ENCODE measurements at regions not wholly inside any gene's neighbourhood (a gene's known extent, or its start where the extent isn't known, plus 50 kb on each side); places are given as distances from the start of the nearest gene placed in this dataset.
"Not testable (repeated sequence)": the region's sequence is repeated elsewhere in the genome, so short reads cannot be mapped to it uniquely, and the experiment has no call there.

DNA sequence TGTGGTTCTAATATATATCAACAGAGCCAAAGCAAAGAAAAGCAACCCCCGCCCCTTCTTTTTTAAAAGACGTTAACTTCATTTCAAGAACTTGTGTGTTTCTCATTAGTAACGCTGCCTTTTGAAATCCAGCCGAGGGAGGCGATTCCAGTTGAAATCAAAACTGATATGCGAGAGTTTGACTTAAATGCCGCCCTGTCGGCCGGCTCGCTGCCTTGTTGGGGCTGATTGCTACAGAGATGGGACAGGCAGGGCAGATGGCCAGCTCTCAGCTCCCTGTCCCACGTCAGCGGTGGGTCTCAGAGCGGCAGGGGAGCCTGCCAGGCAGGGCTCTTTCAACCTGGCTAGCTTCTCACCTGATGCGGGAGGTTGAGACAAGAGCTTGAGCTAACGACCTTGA lies 51.9 kb upstream of the ALX4 start:
- Mint-ChIP-seq H3K36me3 (peaks cover 10 to 11% of the 10 kb centered on the region in 2 donors), H3K4me1 (no peaks in the 10 kb centered on the region), H3K9me3 (peaks cover 6 to 11% (median 8%) of the 10 kb centered on the region in 7 donors), H3K27me3 (peaks cover 26 to 60% (median 40%) of the 10 kb centered on the region in 3 donors), H3K27ac (no peak overlapping the region), H3K4me3 (no peak overlapping the region)
- ATAC-seq (ENCODE audit: low read depth in 2 of 2) (no peak), DNase-seq (no peak)

DNA sequence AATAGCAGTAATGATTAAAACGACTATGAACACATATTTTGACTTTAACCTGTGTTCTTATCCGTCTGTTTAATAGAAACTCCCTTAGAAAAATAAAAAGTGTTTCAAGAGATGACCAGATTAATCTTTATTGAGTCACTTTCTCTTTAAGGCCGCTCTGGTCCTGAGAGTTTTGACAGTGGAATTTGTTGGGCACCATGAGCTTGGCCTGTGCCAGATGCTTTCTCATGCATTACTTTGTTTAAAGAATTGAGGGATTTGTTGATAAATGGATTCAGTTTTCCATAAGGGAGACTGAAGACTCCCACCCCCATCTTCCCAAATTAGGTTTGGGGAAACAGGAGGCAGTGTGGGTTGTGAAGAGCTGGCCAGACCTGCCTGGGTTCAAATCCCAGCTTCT lies 53.2 kb upstream of the ALX4 start:
- ATAC-seq (ENCODE audit: low read depth in 2 of 2) (no peak), DNase-seq (no peak)
- Mint-ChIP-seq H3K4me3 (no peak overlapping the region), H3K4me1 (no peaks in the 10 kb centered on the region), H3K9me3 (peaks cover 6 to 11% (median 8%) of the 10 kb centered on the region in 7 donors), H3K27me3 (peaks cover 26 to 67% (median 41%) of the 10 kb centered on the region in 3 donors), H3K36me3 (peaks cover 10 to 11% of the 10 kb centered on the region in 2 donors), H3K27ac (peak overlapping the region in 1 of 6 donors; percentile 9)

GRCh38 chr11:44364596-44364995 lies 54.7 kb upstream of the ALX4 start:
- no peak for DNase-seq
- Mint-ChIP-seq H3K4me1 (no peaks in the 10 kb centered on the region), H3K36me3 (peaks cover 11 to 15% of the 10 kb centered on the region in 2 donors), H3K27ac (no peak overlapping the region), H3K9me3 (peaks cover 6 to 11% (median 8%) of the 10 kb centered on the region in 7 donors), H3K4me3 (no peak overlapping the region), H3K27me3 (peaks cover 20 to 67% (median 45%) of the 10 kb centered on the region in 3 donors)
- ATAC-seq (ENCODE audit: low read depth in 2 of 2), result no peak

- H3K27me3 Mint-ChIP-seq, result peaks cover 20 to 63% (median 49%) of the 10 kb centered on the region in 3 donors
- ATAC-seq (ENCODE audit: low read depth in 2 of 2) (no peak), DNase-seq (no peak)
- no peaks in the 10 kb centered on the region for H3K4me1 Mint-ChIP-seq
- peaks cover 11 to 15% of the 10 kb centered on the region in 2 donors for H3K36me3 Mint-ChIP-seq
- peak overlapping the region in 1 of 6 donors; percentile 27 for H3K27ac Mint-ChIP-seq
- H3K9me3 Mint-ChIP-seq, result peaks cover 6 to 11% (median 8%) of the 10 kb centered on the region in 7 donors
- no peak overlapping the region for H3K4me3 Mint-ChIP-seq
Observed at GRCh38 chr11:44365616-44366015, 55.7 kb upstream of the ALX4 start.

GRCh38 chr11:44366026-44366425 lies 56.1 kb upstream of the ALX4 start:
- Mint-ChIP-seq H3K4me1 (no peaks in the 10 kb centered on the region), H3K9me3 (peaks cover 6 to 11% (median 8%) of the 10 kb centered on the region in 7 donors), H3K27me3 (peaks cover 18 to 67% (median 49%) of the 10 kb centered on the region in 3 donors), H3K4me3 (no peak overlapping the region), H3K36me3 (peaks cover 11 to 15% of the 10 kb centered on the region in 2 donors), H3K27ac (no peak overlapping the region)
- DNase-seq (no peak), ATAC-seq (ENCODE audit: low read depth in 2 of 2) (no peak)

DNA sequence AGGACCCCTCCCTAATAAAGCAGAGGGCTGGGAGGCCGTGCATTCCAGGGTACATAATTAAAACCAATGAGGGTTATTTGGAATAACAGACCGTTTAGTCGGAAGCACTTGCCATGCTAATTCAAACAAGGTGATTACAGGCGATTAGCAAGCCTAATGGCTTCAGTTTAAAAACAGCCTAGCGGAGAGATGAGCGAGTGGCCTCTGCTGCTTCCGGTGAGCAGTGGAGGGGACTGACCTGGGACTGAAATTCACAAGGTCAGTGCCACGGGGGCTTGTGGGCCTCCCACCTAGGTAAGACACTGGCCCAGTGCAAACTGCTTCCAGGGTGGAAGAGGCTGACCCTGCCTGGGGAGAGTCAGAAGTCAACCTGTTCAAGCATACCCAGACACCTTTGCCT lies 56.8 kb upstream of the ALX4 start:
- no peak for ATAC-seq (ENCODE audit: low read depth in 2 of 2)
- no peak for DNase-seq
- no peak overlapping the region for H3K27ac Mint-ChIP-seq
- no peak overlapping the region for H3K4me3 Mint-ChIP-seq
- peaks cover 11 to 15% of the 10 kb centered on the region in 2 donors for H3K36me3 Mint-ChIP-seq
- H3K4me1 Mint-ChIP-seq, result no peaks in the 10 kb centered on the region
- H3K27me3 Mint-ChIP-seq, result peaks cover 12 to 69% (median 49%) of the 10 kb centered on the region in 3 donors
- peaks cover 6 to 11% (median 8%) of the 10 kb centered on the region in 7 donors for H3K9me3 Mint-ChIP-seq

DNA sequence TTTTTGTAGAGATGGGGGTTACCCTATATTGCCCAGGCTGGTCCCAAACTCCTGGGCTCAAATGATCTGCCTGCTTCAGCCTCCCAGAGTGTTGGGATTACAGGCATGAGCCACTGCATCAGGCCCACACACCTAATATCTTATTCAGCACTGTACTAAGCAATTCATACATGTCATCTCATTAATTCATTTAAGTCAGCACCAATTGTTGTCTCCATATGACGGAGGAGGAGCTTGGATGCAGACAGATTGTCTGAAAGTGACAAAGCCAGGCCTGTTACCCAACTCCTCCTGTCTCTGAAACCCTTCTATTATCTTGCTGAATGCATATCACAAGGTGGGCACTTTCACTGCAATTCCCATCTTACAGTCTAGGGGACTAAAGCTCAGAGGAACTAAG lies 57.5 kb upstream of the ALX4 start:
- H3K9me3 Mint-ChIP-seq, result peaks cover 6 to 11% (median 8%) of the 10 kb centered on the region in 7 donors
- peaks cover 7 to 65% (median 45%) of the 10 kb centered on the region in 3 donors for H3K27me3 Mint-ChIP-seq
- H3K4me3 Mint-ChIP-seq, result no peak overlapping the region
- DNase-seq, result no peak
- no peaks in the 10 kb centered on the region for H3K4me1 Mint-ChIP-seq
- ATAC-seq (ENCODE audit: low read depth in 2 of 2), result no peak
- no peak overlapping the region for H3K27ac Mint-ChIP-seq
- peaks cover 11 to 15% of the 10 kb centered on the region in 2 donors for H3K36me3 Mint-ChIP-seq

DNA sequence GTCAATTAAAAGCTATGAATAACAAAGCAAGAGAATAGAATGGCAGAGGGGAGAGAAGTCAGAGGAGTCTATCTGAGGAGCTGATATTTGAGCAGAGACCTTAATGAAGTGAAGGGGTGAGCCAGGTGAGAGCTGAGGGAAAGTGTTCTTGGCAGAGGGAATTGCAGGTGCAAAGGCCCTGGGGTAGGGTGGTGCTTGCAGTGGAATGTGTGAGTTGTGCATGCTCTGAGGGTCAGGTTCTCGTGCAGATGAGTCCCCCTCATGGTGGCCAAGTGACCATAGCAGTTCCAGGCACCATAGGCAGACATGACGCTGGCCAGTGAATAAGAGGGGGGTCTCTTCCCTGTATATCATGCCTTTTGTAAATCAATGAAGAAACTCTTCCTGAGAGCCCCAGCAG lies 58.9 kb upstream of the ALX4 start:
- no peak overlapping the region for H3K27ac Mint-ChIP-seq
- no peak for DNase-seq
- no peak overlapping the region for H3K4me3 Mint-ChIP-seq
- peaks cover 2 to 7% (median 5%) of the 10 kb centered on the region in 7 donors for H3K9me3 Mint-ChIP-seq
- peaks cover 6 to 11% of the 10 kb centered on the region in 2 donors for H3K36me3 Mint-ChIP-seq
- no peaks in the 10 kb centered on the region for H3K4me1 Mint-ChIP-seq
- ATAC-seq (ENCODE audit: low read depth in 2 of 2), result no peak
- peaks cover 4 to 55% (median 33%) of the 10 kb centered on the region in 3 donors for H3K27me3 Mint-ChIP-seq

DNA sequence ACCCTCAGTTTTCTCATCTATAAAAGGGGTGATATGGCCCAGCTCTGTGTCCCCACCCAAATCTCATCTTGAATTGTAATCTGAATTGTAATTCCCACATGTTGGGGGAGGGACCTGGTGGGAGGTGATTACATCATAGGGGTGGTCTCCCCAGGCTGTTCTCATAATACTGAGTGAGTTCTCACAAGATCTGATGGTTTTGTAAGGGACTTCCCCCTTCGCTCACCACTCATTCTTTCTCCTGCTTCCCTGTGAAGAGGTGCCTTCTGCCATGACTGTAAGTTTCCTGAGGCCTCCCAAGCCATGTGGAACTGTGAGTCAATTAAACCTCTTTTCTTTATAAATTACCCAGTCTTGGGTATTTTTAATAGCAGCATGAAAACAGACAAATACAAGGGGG lies 61.1 kb upstream of the ALX4 start:
- not testable (repeated sequence) for ATAC-seq (ENCODE audit: low read depth in 2 of 2); H3K36me3 Mint-ChIP-seq; H3K4me1 Mint-ChIP-seq; DNase-seq; H3K4me3 Mint-ChIP-seq; H3K9me3 Mint-ChIP-seq
- Mint-ChIP-seq H3K27ac (peak overlapping the region in 1 of 6 donors; percentile 9), H3K27me3 (peaks cover 0 to 41% (median 39%) of the 10 kb centered on the region in 3 donors)

DNA sequence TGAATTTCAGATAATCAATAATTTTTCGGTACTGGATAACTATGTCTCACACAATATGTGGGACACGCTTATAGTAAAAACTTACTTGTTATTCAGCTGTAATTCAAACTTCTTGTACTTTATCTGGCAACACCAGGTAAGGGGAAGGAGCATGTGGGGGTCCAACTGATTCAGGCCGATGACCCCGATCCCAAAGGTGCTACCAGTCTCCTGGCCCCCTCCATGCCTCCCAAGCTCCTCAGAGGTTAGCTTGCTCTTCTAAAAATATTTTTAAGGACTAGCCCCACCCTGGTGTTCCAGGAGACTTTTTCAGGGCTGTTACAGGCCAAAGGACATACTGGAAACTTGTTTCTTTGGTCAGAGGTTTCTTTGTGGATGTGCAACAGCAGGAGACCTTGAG lies 61.8 kb upstream of the ALX4 start:
- peaks cover 0 to 5% (median 0%) of the 10 kb centered on the region in 7 donors for H3K9me3 Mint-ChIP-seq
- peaks cover 0 to 41% (median 39%) of the 10 kb centered on the region in 3 donors for H3K27me3 Mint-ChIP-seq
- H3K27ac Mint-ChIP-seq, result no peak overlapping the region
- H3K4me3 Mint-ChIP-seq, result no peak overlapping the region
- no peak for ATAC-seq (ENCODE audit: low read depth in 2 of 2)
- no peak for DNase-seq
- no peaks in the 10 kb centered on the region for H3K4me1 Mint-ChIP-seq
- peaks cover 0 to 5% of the 10 kb centered on the region in 2 donors for H3K36me3 Mint-ChIP-seq

- H3K27ac Mint-ChIP-seq, result peak overlapping the region in 2 of 6 donors; percentile 35 to 52
- H3K4me3 Mint-ChIP-seq, result no peak overlapping the region
- no peak for DNase-seq
- no peak for ATAC-seq (ENCODE audit: low read depth in 2 of 2)
- peaks cover 0 to 14% (median 3%) of the 10 kb centered on the region in 7 donors for H3K9me3 Mint-ChIP-seq
- H3K4me1 Mint-ChIP-seq, result no peaks in the 10 kb centered on the region
- H3K36me3 Mint-ChIP-seq, result peaks cover 0 to 5% of the 10 kb centered on the region in 2 donors
- peaks cover 0 to 37% (median 32%) of the 10 kb centered on the region in 3 donors for H3K27me3 Mint-ChIP-seq
Observed at GRCh38 chr11:44372989-44373388, 63.0 kb upstream of the ALX4 start.

- Mint-ChIP-seq H3K27ac (no peak overlapping the region), H3K4me3 (peak overlapping the region in 1 of 8 donors; percentile 62), H3K9me3 (peaks cover 0 to 18% (median 6%) of the 10 kb centered on the region in 7 donors), H3K36me3 (no peaks in the 10 kb centered on the region), H3K4me1 (no peaks in the 10 kb centered on the region), H3K27me3 (peaks cover 0 to 30% (median 27%) of the 10 kb centered on the region in 3 donors)
- ATAC-seq (ENCODE audit: low read depth in 2 of 2) (no peak), DNase-seq (no peak)
Observed at GRCh38 chr11:44374001-44374400, 64.1 kb upstream of the ALX4 start.

DNA sequence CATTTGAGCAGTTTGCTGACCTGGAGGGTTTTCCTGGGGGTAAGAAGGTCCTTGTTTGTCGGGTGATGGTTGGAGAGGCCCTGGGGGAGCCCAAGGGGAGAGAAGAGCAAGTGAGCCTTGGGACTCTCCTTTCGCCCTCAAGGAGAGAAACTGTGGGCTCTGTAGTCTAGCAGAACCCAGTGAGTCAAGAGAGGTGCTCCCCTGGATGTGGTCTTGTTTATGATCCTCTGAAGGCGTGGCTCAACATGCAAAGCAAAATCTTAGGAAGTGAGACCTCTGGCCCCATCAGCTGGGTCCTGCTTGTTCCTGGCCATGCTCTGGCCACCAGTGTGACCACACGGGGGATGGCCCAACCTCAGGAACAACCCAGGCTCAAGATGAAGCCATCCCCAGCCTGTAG lies 66.5 kb upstream of the ALX4 start:
- Mint-ChIP-seq H3K27ac (no peak overlapping the region), H3K4me3 (no peak overlapping the region), H3K36me3 (no peaks in the 10 kb centered on the region), H3K27me3 (peaks cover 5 to 35% (median 31%) of the 10 kb centered on the region in 3 donors), H3K4me1 (no peaks in the 10 kb centered on the region), H3K9me3 (peaks cover 0 to 18% (median 6%) of the 10 kb centered on the region in 7 donors)
- DNase-seq, result no peak
- no peak for ATAC-seq (ENCODE audit: low read depth in 2 of 2)

DNA sequence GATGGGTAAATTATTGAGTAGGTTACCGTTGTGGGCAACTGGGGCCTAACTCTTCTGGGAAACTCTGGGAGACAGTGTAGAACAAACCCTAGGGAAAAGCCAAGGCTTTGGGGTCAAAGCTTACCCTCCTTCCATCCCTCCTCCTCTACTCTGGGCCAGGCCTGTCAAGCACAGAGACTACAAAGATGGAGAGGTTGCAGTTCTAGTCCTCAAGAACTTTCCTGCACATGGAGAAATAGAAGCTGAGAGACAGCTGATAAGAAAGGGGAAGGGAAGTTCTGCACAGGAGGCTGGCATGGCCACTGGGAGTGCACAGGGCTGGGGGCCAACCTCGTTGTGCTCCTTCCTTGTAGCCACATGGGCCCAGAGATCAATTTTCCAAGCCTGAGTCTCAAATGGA lies 67.2 kb upstream of the ALX4 start:
- Mint-ChIP-seq H3K4me1 (no peaks in the 10 kb centered on the region), H3K36me3 (no peaks in the 10 kb centered on the region), H3K27me3 (peaks cover 12 to 42% (median 38%) of the 10 kb centered on the region in 3 donors), H3K4me3 (no peak overlapping the region), H3K27ac (no peak overlapping the region), H3K9me3 (peaks cover 0 to 18% (median 6%) of the 10 kb centered on the region in 7 donors)
- no peak for ATAC-seq (ENCODE audit: low read depth in 2 of 2)
- DNase-seq, result no peak

Measured in naive B cell (primary cell).